CD14-positive monocyte (primary cell): ENCODE measurements at regions not wholly inside any gene's neighbourhood (a gene's known extent, or its start where the extent isn't known, plus 50 kb on each side); places are given as distances from the start of the nearest gene placed in this dataset.
A peak's percentile ranks its signal among the peaks of the same experiment; 100 is the strongest.

Experiments used
- DNase-seq, 3 donors: peaks; one replicate each; pipeline ENCODE4 v3.0.0-alpha.2; 2011 to 2022
- H2AFZ ChIP-seq: 2 replicates; pipeline ENCODE4 v1.6.0; 2012; ENCODE audit warnings: mild to moderate bottlenecking, low read depth, low read length, inconsistent platforms; ENCODE audit not compliant: insufficient read depth, poor library complexity, severe bottlenecking
- H3K27ac ChIP-seq, 2 donors: 1 replicate in 1 of 2; 2 replicates in 1 of 2; pipeline ENCODE4 v1.5.1; 2012 to 2013; ENCODE audit warnings: low read length in 2 of 2, control low read depth in 1 of 2, inconsistent platforms in 1 of 2, low read depth in 1 of 2, mild to moderate bottlenecking in 1 of 2
- H3K27me3 ChIP-seq, 2 donors: one replicate each; pipeline versions ENCODE4 v1.6.0 to v1.6.1; 2011 to 2013; ENCODE audit warnings: low read length in 2 of 2; ENCODE audit not compliant: control insufficient read depth in 2 of 2, insufficient read depth in 2 of 2
- H3K36me3 ChIP-seq, 2 donors: replicated peaks in 1 of 2; 1 replicate in 1 of 2; 2 replicates in 1 of 2; pipeline versions ENCODE4 v1.5.1 to v1.6.1; 2012 to 2013; ENCODE audit warnings: low read length in 2 of 2, control low read depth in 1 of 2, inconsistent platforms in 1 of 2, mild to moderate bottlenecking in 1 of 2; ENCODE audit not compliant: insufficient read depth in 2 of 2, control insufficient read depth in 1 of 2
- H3K4me1 ChIP-seq, 2 donors: 1 replicate in 1 of 2; 2 replicates in 1 of 2; pipeline versions ENCODE4 v1.5.1 to v1.6.1; 2012 to 2013; ENCODE audit warnings: low read length in 2 of 2, control low read depth in 1 of 2, inconsistent platforms in 1 of 2, mild to moderate bottlenecking in 1 of 2, moderate library complexity in 1 of 2; ENCODE audit not compliant: insufficient read depth in 2 of 2, control insufficient read depth in 1 of 2
- H3K4me2 ChIP-seq: replicated peaks from 2 replicates; pipeline ENCODE3; 2012; ENCODE audit warnings: low read length, moderate library complexity, mild to moderate bottlenecking; ENCODE audit not compliant: poor library complexity, severe bottlenecking; ENCODE audit errors: extremely low read depth
- H3K4me3 ChIP-seq, 3 experiments: fragments of 200-600 bp in 1 of 3; sonication (generic) in 1 of 3; replicated peaks in 1 of 3; 1 replicate in 2 of 3; 2 replicates in 1 of 3; pipeline ENCODE4 v1.5.1; 2011 to 2013; ENCODE audit warnings: low read length in 3 of 3, mild to moderate bottlenecking in 3 of 3, control low read depth in 2 of 3, low read depth in 2 of 3, inconsistent platforms in 1 of 3, moderate library complexity in 1 of 3
- H3K79me2 ChIP-seq: 2 replicates; pipeline ENCODE4 v1.6.0; 2012; ENCODE audit warnings: mild to moderate bottlenecking, control low read depth, inconsistent platforms, low read length, moderate library complexity; ENCODE audit not compliant: insufficient read depth
- H3K9ac ChIP-seq: 2 replicates; pipeline ENCODE4 v1.6.0; 2017; ENCODE audit warnings: low read length, mild to moderate bottlenecking; ENCODE audit not compliant: insufficient read depth, poor library complexity, severe bottlenecking
- H3K9me3 ChIP-seq, 2 donors: replicated peaks in 1 of 2; 1 replicate in 1 of 2; 2 replicates in 1 of 2; pipeline versions ENCODE4 v1.5.1 to v1.6.1; 2012 to 2013; ENCODE audit warnings: low read length in 2 of 2, control low read depth in 1 of 2; ENCODE audit not compliant: control insufficient read depth in 1 of 2, insufficient read depth in 1 of 2
- H4K20me1 ChIP-seq: 2 replicates; pipeline ENCODE4 v1.6.0; 2012; ENCODE audit warnings: mild to moderate bottlenecking, low read length, control low read depth, moderate library complexity; ENCODE audit not compliant: insufficient read depth
- H3K27ac Mint-ChIP-seq, 7 donors: one replicate each; pipeline ENCODE4 v1.8.0; 2020; ENCODE audit warnings: mild to moderate bottlenecking in 7 of 7, mixed read lengths in 7 of 7, moderate library complexity in 6 of 7, inconsistent platforms in 2 of 7
- H3K27me3 Mint-ChIP-seq, 3 donors: one replicate each; pipeline ENCODE4 v1.8.0; 2021 to 2022; ENCODE audit warnings: low read depth in 3 of 3, mild to moderate bottlenecking in 3 of 3, mixed read lengths in 3 of 3, moderate library complexity in 3 of 3, inconsistent platforms in 1 of 3
- H3K36me3 Mint-ChIP-seq, 2 donors: one replicate each; pipeline ENCODE4 v1.8.0; 2020; ENCODE audit warnings: mixed read lengths in 2 of 2, inconsistent platforms in 1 of 2, mild to moderate bottlenecking in 1 of 2
- H3K4me1 Mint-ChIP-seq: one replicate; pipeline ENCODE4 v1.8.0; 2020; ENCODE audit warnings: mild to moderate bottlenecking, mixed read lengths
- H3K4me3 Mint-ChIP-seq, 2 donors: one replicate each; pipeline ENCODE4 v1.8.0; 2020; ENCODE audit warnings: mild to moderate bottlenecking in 2 of 2, mixed read lengths in 2 of 2, moderate library complexity in 1 of 2
- H3K9me3 Mint-ChIP-seq, 7 donors: one replicate each; pipeline ENCODE4 v1.8.0; 2020 to 2022; ENCODE audit warnings: mixed read lengths in 7 of 7, mild to moderate bottlenecking in 6 of 7, moderate library complexity in 6 of 7, inconsistent platforms in 2 of 7
- WGBS: methylation state at CpG from one replicate; pipeline ENCODE4 v1.1.5; 2013; ENCODE audit warnings: missing lambda C conversion rate; ENCODE audit not compliant: insufficient coverage; 5-methylcytosine and 5-hydroxymethylcytosine counted together
- intact Hi-C, 2 donors: fragments of 100-400 bp; cut with micrococcal nuclease; formaldehyde crosslinking; loops; one replicate each; pipeline versions ENCODE4 v1.15.0 to v1.15.1; 2023
- TF ChIP-seq, protein P1 (sequence below): fragments of 200-600 bp; IDR thresholded peaks from one replicate; pipeline ENCODE4 v1.8.0; 2022; ENCODE audit warnings: antibody characterized with exemption, mild to moderate bottlenecking

DNA sequence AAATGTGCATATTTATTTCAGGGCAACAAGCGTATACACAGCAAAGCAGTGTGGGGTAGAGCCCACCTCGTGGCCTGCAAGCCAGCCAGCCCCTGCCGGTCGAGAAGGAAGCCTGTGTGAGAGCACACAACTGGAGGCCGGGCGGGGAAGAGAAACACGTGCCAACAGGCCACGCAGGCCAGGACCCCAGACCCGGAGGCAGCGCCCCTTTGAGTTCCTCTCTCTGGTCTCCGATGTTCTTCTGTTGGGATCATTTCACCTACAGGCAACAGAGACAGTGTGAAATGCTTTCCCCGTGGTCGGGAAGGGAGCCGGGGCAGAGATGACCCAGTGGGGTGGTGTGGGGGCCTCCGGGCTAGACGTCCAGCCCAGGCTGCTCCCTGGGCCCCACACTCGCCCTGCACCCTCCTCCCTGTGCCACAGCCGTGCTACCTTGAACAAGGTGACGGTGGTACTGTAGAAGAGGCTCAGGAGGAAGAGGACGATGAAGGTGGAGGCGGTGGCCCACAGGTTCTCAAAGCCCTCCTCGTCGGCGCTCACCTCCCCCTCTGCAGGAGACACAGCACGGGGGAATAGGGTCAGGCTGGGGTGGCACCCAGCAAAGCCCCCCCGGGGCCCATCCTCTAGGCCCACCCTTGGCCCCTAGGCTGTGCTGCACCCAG lies 325.5 kb downstream of the TMEM121 start:
- intact Hi-C loops = no loop called here
- Mint-ChIP-seq H3K27me3 (peaks cover 0 to 8% (median 0%) of the 10 kb centered on the region in 3 donors), H3K27ac (no peak overlapping the region), H3K4me1 (no peaks in the 10 kb centered on the region), H3K4me3 (no peak overlapping the region), H3K36me3 (no peaks in the 10 kb centered on the region), H3K9me3 (no peaks in the 10 kb centered on the region)
- WGBS = 93% methylated on average over 18 of the region's 26 CpGs
- Histone ChIP-seq H3K79me2 (no peaks in the 10 kb centered on the region), H3K27ac (no peak overlapping the region), H3K9ac (no peak overlapping the region), H3K4me3 (no peak overlapping the region), H4K20me1 (no peaks in the 10 kb centered on the region), H3K9me3 (no peaks in the 10 kb centered on the region), H3K36me3 (no peaks in the 10 kb centered on the region), H3K27me3 (no peaks in the 10 kb centered on the region), H2AFZ (no peak overlapping the region), H3K4me1 (no peaks in the 10 kb centered on the region), H3K4me2 (no peak overlapping the region)
- no peak for DNase-seq
- TF ChIP-seq, protein P1, sequence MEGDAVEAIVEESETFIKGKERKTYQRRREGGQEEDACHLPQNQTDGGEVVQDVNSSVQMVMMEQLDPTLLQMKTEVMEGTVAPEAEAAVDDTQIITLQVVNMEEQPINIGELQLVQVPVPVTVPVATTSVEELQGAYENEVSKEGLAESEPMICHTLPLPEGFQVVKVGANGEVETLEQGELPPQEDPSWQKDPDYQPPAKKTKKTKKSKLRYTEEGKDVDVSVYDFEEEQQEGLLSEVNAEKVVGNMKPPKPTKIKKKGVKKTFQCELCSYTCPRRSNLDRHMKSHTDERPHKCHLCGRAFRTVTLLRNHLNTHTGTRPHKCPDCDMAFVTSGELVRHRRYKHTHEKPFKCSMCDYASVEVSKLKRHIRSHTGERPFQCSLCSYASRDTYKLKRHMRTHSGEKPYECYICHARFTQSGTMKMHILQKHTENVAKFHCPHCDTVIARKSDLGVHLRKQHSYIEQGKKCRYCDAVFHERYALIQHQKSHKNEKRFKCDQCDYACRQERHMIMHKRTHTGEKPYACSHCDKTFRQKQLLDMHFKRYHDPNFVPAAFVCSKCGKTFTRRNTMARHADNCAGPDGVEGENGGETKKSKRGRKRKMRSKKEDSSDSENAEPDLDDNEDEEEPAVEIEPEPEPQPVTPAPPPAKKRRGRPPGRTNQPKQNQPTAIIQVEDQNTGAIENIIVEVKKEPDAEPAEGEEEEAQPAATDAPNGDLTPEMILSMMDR = no peak

DNA sequence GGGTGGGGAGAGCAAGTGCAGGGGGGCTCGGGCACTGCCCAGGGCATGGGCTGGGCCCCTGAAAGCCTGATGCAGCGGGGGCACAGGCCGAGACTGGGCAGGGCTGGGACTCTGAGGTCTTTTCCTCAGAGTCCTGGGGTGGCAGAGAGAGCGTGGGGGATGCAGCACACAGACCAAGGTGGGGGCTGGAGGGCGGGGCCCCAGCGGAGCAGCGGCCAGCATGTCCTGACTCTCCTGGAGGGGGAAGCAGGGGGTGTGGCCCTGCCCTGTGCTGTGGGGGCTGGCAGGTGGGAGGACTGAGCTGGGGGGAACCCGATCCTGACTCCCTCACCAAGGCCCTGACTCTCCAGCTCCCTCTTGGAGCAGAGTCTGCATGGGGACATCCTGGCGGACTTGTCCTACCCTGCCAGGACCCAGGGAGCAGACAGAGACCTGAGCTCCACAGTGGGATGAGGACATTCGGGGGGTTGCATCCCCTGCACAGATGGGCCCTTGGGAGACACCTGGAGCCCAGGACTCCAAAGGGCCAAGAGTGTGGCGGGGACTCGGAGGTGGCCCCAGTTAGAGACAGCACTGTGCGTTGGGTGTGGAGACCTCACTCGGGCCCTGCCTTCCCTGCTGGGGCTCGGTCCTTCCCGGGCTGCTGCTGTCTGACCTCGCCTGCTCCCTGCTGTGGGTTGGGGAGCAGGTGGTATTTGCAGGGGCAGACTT lies 326.1 kb downstream of the TMEM121 start:
- Histone ChIP-seq H3K9me3 (no peaks in the 10 kb centered on the region), H3K79me2 (no peaks in the 10 kb centered on the region), H3K27ac (no peak overlapping the region), H3K4me3 (no peak overlapping the region), H3K9ac (no peak overlapping the region), H4K20me1 (no peaks in the 10 kb centered on the region), H3K4me2 (no peak overlapping the region), H3K4me1 (no peaks in the 10 kb centered on the region), H3K27me3 (no peaks in the 10 kb centered on the region), H2AFZ (no peak overlapping the region), H3K36me3 (no peaks in the 10 kb centered on the region)
- TF ChIP-seq, protein P1 = no peak
- Mint-ChIP-seq H3K27me3 (peaks cover 0 to 6% (median 2%) of the 10 kb centered on the region in 3 donors), H3K27ac (no peak overlapping the region), H3K36me3 (no peaks in the 10 kb centered on the region), H3K4me1 (no peaks in the 10 kb centered on the region), H3K9me3 (no peaks in the 10 kb centered on the region), H3K4me3 (no peak overlapping the region)
- peak in 1 of 3 donors; percentile 2 for DNase-seq
- WGBS = 96% methylated on average over 12 of the region's 17 CpGs
- intact Hi-C loops = no loop called here
